ENCODE measurements at regions not wholly inside any gene's neighbourhood (a gene's known extent, or its start where the extent isn't known, plus 50 kb on each side); places are given as distances from the start of the nearest gene placed in this dataset.

GRCh38 chr4:94068753-94069719, 138.6 kb upstream of the SMARCAD1 start:
- Histone ChIP-seq H2AFZ (ENCODE audit: low read depth) (no peak overlapping the region), H3K9me2 (no peaks in the 10 kb centered on the region), H3K79me2 (ENCODE audit: insufficient read depth) (no peaks in the 10 kb centered on the region), H3K27me3 (ENCODE audit: insufficient read depth) (no peaks in the 10 kb centered on the region), H3K36me3 (replicated peaks in 1 of 2; ENCODE audit: control insufficient read depth in 1 of 2, insufficient read depth in 2 of 2, low read length in 1 of 2) (no peaks in the 10 kb centered on the region), H3K4me1 (ENCODE audit: control insufficient read depth in 1 of 2, insufficient read depth in 2 of 2, low read depth in 1 of 2, low read length in 1 of 2) (no peaks in the 10 kb centered on the region), H3K4me3 (ENCODE audit: low read depth in 2 of 2, low read length in 1 of 2) (no peak overlapping the region), H3K9me3 (no peaks in the 10 kb centered on the region), H4K20me1 (ENCODE audit: insufficient read depth) (no peaks in the 10 kb centered on the region), H3K27ac (ENCODE audit: low read depth in 2 of 2, low read length in 1 of 2) (no peak overlapping the region), H3K4me2 (no peak overlapping the region), H3K9ac (no peak overlapping the region), H3F3A (replicated peaks; ENCODE audit: insufficient read depth) (no peaks in the 10 kb centered on the region)
- ChIA-PET CTCF (interaction anchor here (0.6 to 1.2 kb wide), 2 partner anchors 57 to 870 kb away, joined by 3 read pairs; no protein-coding TSS in a partner anchor), POLR2A (no interaction called here)
- DNase-seq: no peak
- 55% methylated on average over 8 of the region's 8 CpGs for WGBS (ENCODE audit: low lambda C conversion rate)
- TF ChIP-seq, protein P1, sequence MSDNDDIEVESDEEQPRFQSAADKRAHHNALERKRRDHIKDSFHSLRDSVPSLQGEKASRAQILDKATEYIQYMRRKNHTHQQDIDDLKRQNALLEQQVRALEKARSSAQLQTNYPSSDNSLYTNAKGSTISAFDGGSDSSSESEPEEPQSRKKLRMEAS (IDR thresholded peaks at IDR 0.05; ENCODE audit: low read depth): no peak
- TF ChIP-seq, protein P2, sequence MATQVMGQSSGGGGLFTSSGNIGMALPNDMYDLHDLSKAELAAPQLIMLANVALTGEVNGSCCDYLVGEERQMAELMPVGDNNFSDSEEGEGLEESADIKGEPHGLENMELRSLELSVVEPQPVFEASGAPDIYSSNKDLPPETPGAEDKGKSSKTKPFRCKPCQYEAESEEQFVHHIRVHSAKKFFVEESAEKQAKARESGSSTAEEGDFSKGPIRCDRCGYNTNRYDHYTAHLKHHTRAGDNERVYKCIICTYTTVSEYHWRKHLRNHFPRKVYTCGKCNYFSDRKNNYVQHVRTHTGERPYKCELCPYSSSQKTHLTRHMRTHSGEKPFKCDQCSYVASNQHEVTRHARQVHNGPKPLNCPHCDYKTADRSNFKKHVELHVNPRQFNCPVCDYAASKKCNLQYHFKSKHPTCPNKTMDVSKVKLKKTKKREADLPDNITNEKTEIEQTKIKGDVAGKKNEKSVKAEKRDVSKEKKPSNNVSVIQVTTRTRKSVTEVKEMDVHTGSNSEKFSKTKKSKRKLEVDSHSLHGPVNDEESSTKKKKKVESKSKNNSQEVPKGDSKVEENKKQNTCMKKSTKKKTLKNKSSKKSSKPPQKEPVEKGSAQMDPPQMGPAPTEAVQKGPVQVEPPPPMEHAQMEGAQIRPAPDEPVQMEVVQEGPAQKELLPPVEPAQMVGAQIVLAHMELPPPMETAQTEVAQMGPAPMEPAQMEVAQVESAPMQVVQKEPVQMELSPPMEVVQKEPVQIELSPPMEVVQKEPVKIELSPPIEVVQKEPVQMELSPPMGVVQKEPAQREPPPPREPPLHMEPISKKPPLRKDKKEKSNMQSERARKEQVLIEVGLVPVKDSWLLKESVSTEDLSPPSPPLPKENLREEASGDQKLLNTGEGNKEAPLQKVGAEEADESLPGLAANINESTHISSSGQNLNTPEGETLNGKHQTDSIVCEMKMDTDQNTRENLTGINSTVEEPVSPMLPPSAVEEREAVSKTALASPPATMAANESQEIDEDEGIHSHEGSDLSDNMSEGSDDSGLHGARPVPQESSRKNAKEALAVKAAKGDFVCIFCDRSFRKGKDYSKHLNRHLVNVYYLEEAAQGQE (IDR thresholded peaks at IDR 0.05; ENCODE audit: low read depth, low read length): no peak
- TF ChIP-seq MXI1 (IDR thresholded peaks at IDR 0.05; ENCODE audit: low read depth, low read length) (no peak), RCOR1 (IDR thresholded peaks at IDR 0.05; ENCODE audit: low read length) (no peak), SIN3A (IDR thresholded peaks at IDR 0.05; ENCODE audit: borderline replicate concordance, low read depth, low read length) (no peak), NRF1 (IDR thresholded peaks at IDR 0.05; ENCODE audit: low read depth, low read length) (no peak), PBX3 (IDR thresholded peaks at IDR 0.05) (no peak), FOSL2 (IDR thresholded peaks at IDR 0.05; ENCODE audit: borderline replicate concordance, low read depth) (no peak), EP300 (IDR thresholded peaks at IDR 0.05; ENCODE audit: borderline replicate concordance in 1 of 2, low read depth in 1 of 2, low read length in 1 of 2) (no peak), EZH2phosphoT487 (IDR thresholded peaks at IDR 0.05; ENCODE audit: borderline replicate concordance, low read depth) (no peak), POLR2AphosphoS5 (IDR thresholded peaks at IDR 0.05; ENCODE audit: low read depth, low read length) (no peak), TAF1 (IDR thresholded peaks at IDR 0.05; ENCODE audit: borderline replicate concordance, low read depth, low read length) (no peak), CHD2 (IDR thresholded peaks at IDR 0.05; ENCODE audit: low read length, partially characterized antibody) (no peak)
- TF ChIP-seq, protein P3, sequence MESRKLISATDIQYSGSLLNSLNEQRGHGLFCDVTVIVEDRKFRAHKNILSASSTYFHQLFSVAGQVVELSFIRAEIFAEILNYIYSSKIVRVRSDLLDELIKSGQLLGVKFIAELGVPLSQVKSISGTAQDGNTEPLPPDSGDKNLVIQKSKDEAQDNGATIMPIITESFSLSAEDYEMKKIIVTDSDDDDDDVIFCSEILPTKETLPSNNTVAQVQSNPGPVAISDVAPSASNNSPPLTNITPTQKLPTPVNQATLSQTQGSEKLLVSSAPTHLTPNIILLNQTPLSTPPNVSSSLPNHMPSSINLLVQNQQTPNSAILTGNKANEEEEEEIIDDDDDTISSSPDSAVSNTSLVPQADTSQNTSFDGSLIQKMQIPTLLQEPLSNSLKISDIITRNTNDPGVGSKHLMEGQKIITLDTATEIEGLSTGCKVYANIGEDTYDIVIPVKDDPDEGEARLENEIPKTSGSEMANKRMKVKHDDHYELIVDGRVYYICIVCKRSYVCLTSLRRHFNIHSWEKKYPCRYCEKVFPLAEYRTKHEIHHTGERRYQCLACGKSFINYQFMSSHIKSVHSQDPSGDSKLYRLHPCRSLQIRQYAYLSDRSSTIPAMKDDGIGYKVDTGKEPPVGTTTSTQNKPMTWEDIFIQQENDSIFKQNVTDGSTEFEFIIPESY (IDR thresholded peaks at IDR 0.05; ENCODE audit: borderline replicate concordance, low read depth): no peak

All from SK-N-SH (cell line).